Peyer's patch (tissue), 4 donors: ENCODE measurements at regions not wholly inside any gene's neighbourhood (a gene's known extent, or its start where the extent isn't known, plus 50 kb on each side); places are given as distances from the start of the nearest gene placed in this dataset.

ENCODE experiments used
- CTCF ChIP-seq, 6 experiments: fragments of 450-650 bp in 4 of 6; fragments of 200-600 bp in 2 of 6; sonication (generic) in 1 of 6; IDR thresholded peaks; one replicate each; pipeline ENCODE4 v1.5.1; 2017 to 2019; ENCODE audit warnings: antibody characterized with exemption in 6 of 6, mild to moderate bottlenecking in 3 of 6, moderate library complexity in 1 of 6
- POLR2A ChIP-seq, 2 donors: fragments of 450-650 bp; IDR thresholded peaks; one replicate each; pipeline ENCODE4 v1.5.1; 2017; ENCODE audit warnings: antibody characterized with exemption in 2 of 2, mild to moderate bottlenecking in 2 of 2, moderate library complexity in 2 of 2

- TF ChIP-seq CTCF (IDR thresholded peaks at IDR 0.05) (peak; percentile 16 to 80 (median 56)), POLR2A (IDR thresholded peaks at IDR 0.05) (no peak)
Measured at GRCh38 chr2:105521176-105521575, 122.3 kb upstream of the FHL2 start.
